ENCODE measurements at regions not wholly inside any gene's neighbourhood (a gene's known extent, or its start where the extent isn't known, plus 50 kb on each side); places are given as distances from the start of the nearest gene placed in this dataset.

DNA sequence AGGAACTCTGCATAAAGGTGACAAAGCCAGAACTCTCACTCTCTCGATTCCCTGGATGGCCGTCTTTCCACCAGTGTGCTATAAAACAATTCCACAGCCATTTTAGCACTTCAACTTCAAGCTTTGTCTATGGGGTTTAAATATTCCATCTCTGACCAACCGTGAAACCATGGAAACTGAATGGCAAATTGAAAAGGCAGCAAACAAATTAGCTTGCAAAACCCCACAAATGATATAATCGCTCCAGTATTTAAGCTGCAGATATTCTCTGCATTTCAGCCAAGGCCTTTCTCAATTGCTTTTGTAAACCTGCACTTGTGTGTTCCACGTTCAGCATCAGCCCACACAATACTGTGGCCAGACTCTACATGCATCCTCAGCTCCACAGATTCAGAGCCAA lies 131.7 kb upstream of the ISX start:
- no peak for DNase-seq

DNA sequence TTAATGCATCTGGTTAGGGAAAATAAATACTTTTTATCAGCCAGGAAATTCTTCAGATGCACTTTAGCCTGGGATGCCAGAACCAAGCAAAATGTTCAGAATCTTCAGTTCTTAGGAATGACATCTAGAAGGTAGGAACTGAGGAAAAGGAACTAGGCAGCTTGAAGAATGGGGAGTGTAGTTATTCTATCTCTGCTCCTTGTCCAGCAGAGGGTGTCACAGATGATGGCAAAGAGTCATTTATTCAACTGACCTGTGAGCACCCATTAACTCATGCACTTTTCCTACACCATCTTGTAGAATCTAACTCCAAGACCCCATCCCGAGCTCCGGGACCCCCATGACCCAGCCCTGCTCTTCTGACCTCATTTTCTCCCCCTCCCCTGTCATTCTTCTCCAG lies 122.1 kb upstream of the ISX start:
- no peak for DNase-seq

DNA sequence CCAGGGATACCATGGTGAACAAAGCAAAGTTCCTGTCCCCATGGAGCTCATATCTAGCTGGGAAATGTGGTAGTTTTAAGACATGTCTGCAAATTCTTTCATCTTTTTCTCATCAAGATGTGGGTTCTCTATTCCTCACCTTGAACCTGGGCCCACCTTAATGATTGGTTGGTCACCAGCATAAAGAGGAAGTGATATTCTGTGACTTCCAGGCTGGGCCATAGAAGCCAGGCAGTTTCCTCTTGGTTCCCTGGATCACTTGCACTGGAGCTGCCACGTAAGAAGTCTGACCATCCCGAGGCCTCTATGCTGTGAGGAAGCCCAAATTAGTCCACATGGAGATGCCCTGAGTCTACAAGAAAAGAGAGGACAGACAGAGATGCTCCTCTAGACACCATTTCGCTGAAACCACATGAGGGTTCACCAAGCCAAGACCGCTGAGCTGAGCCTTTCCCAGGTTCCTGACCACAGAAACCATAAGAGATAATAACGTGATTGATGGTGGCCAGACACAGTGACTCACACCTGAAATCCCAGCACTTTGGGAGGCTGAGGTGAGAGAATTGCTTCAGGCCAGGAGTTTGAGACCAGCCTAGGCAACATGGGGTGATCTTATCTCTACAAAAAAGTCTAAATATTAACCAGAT lies 119.5 kb upstream of the ISX start:
- DNase-seq, result no peak

DNA sequence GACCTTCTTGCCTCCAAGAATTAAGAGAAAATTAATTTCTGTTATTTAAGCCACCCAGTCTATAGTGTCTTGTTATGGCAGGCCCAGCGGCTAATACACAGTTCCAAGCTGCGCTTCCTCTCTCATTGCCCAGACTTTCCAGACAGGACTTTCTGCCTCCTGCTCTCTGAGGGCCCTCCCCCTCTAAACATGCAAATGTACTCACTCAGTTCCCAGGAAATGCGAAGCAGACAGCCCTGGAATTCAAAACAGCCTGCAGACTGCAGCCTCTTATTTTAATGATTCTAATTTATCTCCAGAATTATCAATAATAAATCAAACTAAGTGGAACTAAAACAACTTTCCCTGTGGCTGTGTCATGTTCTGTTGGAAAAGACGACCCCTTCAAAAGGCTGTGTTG lies 115.5 kb upstream of the ISX start:
- no peak for DNase-seq

DNA sequence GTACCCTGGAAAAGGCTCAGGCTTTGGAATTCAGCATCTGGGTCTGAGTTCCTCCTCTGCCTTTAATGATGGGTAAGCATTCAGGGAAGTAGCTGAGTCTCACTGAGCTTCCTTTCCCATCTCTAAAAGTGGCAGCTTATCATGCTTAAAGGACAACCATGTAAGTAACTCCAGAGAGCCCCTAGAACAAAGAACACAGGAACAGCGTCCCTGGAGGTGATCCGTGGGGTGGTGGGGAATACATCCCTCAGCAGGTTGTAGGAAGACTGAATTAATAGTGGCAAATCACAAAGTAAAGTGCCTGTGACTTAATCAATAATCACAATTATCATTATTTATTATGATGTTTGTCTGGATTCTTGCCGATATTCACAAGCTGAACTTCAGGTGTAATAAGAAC lies 114.7 kb upstream of the ISX start:
- DNase-seq, result no peak

DNA sequence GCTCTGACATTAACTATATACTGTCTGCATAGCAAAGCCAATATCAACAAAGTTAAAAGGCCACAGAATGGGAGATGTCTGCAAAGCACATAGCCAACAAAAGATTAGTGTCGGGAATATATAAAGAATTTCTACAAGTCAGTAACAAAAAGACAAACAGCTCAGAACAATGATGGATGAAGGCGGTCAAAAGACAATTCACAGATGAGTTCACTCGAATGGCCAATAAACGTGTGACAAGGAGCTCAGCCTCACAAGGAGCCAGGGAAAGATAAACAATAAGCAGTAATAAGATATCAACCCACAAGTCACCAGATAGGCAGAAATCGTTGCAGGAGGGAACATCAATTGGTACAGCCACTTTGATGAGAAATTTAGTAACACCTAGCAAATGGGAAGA lies 106.0 kb upstream of the ISX start:
- no peak for DNase-seq

DNA sequence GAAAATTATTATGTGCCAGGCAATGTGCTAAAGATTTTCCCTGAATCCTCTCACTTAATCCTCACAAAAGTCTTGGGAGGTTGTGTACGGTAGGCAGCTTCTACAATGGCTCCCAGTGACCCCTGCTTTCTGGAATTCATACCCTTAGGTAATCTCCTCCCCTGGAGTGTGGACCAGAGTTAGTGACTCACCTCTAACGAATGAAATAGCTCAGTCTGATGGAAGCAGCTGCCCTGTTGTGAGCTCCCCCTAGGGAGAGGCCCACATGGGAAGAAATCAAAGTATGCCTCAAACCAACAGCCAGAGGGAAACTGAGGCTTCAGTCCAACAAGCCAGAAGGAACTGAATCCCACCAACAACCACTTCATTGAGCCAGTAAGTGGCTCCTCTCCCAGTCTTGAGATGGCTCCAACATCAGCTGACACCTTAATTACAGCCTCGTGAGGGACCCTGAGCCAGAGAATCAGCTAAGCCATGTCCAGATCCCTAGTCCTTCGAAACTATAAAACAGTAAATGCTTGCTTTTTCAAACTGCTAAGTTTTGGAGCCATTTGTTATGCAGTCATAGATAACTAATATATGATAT lies 98.9 kb upstream of the ISX start:
- DNase-seq, result no peak

DNA sequence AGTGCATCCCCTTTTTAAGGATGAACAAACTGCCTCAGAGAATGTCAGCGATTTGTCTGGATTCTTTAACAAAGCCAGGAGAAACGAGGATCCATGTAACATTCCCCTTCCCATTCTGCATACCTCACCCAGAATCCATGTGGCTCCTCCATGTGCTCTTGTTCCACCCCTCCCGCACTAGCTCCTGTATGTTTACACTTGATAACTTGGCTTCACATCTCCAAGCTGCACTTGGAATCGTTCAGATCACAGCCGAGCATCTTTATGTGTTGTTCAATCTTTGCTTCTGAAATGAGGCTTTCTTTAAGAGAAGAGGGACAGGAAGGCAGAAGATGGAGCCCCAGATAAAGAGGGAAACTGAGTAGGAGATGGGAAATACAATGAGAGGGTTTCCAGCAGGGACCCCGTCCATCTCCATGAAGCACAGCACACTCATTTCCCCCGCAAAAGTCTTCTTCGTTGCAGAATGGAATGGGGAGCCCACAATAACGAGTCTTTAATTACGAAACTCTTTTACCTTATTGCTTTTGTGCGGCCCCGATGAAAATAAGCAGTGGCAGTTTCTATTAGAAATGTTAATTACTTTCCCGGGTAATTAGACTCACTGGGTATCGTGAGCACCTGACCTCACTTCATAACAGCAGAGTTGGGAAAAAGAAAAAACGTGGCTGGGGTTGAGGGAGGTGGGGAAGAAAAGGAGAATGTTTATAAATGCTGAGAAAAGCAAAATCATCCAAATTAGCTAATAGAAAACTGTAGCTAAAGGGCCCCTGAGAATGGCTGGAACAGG lies 96.8 kb upstream of the ISX start:
- DNase-seq, result no peak

DNA sequence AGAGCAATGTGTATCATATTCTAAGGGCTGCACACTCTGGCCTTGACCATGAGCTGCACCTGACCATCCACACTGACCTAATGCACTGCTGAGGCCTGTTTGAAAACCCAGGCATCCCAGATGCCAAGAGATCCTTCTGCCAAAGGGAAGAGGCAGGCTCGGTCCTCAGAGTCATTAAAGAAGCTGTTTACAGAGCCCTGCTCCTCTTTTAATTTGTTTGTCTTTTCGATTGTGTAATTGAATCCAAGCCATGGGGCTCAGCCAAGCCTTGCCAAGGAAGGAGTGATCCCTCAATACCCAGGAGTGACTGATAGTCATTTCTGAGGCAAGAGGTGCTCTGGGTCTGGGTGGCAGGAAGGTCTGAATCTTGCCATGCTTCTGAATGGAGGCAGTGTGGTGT lies 94.5 kb upstream of the ISX start:
- no peak for DNase-seq

DNA sequence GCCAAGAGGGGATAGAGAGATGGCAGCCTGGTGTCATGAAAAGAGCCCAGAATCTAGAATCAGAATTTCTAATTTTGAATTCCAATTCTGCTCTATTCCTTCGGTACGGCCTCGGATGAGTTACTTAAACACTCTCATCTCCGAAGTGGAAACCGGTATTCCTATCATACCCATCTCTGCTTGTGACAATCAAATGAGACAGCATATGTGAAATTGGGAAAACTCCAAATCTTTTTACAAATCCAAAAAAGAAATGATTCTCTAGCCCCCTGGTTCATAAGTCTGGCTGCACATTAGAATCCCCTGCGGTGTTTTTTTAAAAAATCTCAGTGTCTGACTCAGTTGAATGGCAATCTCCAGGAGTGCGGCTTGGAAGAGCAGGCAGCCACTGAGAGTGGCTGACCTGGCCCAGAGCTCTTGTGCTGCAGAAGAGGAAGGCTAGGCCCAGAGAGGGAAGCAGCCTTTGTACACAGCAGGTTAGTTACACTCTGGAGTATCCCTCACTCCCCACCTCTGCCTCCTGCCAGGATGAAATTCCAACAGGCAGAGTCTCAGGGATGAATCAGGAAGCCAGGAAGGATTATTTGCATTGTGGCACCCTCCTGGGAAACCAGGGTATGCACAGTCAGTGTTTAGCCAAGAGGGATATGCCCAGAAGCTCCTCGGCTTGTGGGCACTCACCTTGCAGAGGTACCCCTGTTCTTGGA lies 93.6 kb upstream of the ISX start:
- no peak for DNase-seq

DNA sequence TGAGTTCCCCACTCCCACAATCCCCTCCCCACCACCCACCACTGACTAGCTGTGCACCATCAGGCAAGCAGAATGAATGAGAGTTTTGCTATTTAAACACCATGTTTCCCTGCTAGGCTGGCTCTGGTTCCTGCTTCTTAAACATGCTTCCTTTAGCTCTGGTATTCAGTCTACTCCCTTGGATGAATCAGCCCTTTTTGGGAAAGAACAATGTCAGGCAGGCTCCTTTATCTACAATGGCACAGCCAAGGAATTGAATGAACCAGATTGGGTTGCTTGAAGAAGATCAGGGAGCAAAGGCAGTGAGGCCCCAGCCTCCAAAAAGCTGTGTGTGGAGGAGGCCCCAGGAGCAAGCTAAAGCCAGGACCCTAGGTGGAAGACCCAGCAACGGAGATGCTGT lies 92.9 kb upstream of the ISX start:
- DNase-seq, result no peak

DNA sequence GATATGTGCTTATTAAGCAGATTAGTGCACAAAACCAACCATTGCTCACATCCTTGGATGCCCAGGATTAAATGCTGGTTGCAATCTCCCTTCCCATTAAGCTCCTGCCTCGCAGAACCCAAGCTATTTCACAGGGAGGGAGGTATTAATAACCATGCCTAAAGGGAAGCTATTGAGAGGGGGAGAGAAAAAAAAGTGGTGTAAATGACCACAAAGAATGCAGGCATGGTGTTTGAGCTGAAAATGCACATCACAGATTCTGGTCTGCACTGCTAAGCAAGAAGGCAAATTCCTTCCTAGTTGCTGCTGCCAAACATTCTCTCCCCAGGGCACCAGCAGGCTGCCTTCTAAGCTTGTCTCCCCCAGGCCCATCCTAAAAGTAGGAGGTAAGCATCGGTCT lies 92.0 kb upstream of the ISX start:
- DNase-seq, result no peak

DNA sequence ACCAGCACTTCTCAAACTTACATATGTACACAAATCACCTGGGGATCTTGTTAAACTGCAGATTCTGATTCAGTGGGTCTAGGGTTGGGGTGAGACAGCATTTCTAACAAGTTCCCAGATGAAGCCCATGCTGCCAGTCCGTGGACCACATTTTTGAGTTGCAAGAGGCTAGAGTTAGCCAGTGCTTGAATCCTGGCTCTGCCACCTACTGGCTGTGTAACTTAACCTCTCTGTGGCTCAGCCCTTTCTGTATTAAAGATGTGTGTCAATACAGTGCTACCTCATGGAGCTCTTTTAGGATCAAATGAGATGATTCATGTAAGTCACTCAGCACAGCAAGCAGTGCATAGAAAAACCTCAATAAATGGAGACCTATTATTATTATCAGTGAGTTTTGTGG lies 90.2 kb upstream of the ISX start:
- no peak for DNase-seq

DNA sequence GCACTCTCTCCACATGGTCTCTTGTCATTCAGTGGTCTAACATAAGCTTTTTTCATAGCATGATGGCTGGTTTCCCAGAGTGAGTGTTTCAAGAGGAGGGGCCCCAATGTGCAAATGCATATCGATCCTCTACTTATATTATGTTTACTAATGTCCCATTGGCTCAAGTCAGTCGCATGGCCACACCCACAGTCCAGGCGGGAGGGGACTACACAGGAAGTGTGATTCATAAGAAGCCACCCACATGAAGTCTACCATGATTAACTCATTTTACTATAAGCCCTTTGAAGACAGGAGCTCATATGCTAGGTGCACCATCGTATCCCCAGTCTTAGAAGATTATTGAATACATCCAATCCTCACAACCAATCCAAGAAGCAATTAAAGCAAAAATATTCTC lies 89.5 kb upstream of the ISX start:
- DNase-seq, result peak in 1 of 2 experiments; percentile 1

DNA sequence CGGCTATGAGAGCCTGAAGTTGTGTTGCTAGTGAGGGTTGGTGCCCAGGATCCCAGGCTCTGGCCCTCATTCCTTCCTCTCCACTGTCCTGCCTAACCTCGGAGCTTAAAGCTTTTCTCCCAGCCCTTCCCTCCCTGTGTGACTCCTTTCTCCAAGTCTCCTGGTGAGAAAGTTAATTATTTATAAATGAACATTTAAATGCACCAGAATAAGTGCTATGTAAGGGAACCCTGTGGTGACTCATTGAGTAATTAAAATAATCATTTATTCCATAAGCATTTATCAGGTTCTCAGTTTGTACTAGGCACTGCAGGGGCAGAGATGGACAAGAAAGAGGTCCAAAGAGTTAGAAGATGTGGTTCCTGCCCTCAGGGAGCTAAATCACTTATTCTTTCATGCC lies 89.1 kb upstream of the ISX start:
- DNase-seq, result no peak

DNA sequence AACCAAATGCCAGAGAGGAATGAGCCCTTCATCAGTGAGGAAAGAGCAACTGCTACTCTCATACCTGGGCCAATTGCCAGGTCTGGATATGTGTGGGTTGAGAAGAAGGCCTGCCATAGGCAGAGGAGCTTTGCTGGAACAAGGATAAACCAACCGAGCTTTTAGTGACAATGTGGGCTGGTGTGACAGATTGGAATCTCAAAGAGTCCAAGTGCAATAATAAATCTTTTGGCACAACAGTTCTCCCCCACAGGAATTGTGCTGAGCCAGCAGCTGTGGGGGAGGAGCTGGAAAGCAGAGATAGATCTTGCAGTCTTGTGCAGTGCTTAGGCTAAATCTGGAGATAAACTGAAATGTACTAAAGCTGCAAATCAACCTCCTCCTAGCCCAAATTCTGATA lies 79.4 kb upstream of the ISX start:
- DNase-seq, result no peak

DNA sequence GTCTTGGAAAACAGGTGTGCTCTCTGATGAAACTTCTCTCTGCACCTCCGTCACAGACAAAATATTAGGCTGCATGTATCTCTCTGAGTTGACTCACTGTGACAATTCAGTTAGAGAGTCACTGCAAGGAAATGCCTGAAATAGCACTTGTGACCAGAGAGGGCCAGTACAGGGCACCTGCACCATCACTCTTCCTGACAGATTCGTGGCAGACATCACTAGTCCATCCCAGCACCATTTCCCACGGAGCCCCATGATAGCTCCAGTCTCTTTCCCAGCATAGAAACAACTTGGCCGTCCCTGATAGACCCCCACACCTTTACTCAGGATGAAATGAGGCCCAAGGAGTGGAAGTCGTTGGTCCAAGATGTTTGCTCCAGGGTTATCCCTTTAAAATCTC lies 73.3 kb upstream of the ISX start:
- no peak for DNase-seq

DNA sequence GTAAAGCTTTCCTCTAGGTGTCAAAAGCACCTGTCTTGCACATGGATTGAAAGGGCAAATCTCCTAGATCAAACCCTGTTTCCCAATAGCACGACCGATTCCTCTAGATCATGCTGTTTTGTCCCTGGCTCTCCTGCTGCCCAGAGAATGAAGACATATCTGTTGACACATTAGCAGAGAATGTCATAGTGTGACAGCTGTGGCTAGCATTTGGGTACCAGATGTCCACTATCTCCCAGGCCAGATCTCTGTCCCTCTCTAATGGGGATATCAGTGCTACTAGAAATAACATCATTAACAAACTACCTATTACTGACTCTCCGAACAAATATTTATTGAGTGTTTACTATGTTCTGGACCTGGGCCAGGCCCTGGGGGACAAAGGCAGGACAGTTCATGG lies 72.4 kb upstream of the ISX start:
- no peak for DNase-seq

DNA sequence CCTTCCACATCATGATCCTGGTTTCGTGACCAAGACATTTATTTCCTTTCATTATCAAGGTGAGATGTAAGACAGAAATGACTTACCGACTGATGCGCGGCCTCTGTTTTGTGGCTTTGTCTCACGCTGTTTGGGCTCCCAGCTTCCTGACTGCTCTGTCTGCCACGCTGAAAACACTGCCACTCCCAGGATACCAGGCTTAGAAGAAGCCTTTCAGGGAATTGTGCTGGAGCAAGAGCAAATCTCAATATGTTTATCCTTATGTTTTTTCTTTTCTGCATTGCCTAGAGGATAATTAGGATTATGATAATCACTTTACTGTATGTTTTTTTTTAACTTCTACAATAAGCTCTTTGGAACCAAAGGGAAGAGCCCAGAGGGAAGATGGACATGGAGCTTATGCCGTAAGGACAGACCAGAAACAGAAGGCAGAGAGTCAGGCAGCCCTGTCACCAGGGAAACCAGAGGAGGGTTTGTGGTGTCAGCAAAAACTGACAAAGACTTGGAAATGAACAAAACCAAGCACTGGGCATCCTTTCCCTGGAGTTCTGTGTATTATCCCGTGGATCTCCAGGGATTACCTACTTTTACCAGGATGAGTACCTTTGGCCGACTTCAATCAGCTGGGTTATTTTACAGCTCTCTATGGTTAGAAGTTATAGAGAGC lies 68.2 kb upstream of the ISX start:
- no peak for DNase-seq

DNA sequence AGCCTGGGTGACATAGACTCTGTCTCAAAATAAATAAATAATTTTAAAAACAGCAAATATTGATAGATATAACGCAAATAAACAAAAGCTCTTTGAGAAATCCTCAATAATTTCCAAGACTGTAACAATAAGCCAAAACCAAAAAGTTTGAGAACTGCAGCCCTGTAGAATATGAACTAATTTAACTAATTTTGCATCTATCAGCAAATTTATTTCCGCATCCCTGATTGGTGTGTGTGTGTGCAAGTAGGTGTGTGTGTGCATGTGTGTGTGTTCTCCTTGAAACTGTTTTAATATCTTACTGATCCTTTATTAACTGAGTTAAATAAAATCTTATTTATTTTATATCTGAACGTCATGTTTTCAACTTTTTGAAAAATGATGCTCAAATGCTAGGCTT lies 67.0 kb upstream of the ISX start:
- no peak for DNase-seq

DNA sequence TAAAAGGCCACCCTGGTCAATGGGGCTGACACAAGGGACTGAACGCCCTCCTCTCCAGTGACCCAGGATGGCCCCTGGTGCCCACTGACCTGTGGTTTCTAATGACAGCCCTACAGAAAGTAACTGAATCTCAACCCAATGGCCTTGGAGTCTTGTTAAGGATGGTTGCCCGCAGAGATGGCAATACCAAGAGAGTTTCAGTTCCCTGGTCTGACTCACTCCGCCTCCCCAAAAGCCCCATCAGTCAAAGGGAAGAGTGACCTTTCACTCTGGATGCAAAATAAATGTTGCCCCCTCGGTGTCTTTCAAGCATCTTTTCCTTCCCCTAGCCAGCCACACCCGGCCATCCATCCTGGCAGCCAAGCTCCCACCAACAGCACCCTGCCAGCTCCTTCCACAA lies 57.7 kb upstream of the ISX start:
- no peak for DNase-seq

DNA sequence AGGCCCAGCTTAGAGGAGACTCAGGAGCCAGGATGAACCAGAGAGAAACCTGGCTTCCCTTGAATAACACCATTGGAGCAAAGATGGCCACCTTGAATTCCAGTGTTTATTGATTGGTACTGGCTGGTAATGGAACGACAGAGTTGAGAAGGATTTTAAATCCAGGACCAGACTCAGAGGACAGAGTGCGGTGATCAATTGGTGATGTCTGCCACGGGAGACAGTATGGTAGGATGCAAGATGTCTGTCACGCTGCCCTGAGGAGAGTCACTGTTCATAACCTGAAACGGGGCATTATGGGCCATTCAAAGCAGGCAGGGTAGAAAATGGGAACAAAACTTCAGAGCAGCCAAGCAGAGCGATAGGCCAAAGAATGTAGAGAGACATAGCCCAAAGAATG lies 55.4 kb upstream of the ISX start:
- DNase-seq, result no peak

DNA sequence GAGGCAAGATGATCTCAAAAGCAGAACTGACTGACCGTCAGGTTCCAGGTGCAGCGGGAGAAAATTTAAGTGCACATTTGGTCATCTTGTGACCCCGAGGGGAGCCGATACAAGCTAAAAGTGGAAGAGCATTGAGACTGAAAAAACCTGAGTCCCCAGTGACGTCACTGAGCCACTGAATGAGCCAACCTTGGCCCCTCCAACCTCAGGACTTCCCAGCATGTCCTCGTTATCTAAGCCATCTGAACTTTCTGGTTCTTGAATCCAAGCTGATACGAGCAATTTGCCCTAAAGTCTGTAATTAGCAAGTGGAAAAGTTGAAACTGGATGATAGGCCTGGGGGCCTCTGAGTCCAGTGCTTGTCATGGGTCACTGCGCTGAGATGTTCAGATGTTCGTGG lies 51.1 kb upstream of the ISX start:
- DNase-seq, result no peak
